ENCODE measurements at regions not wholly inside any gene's neighbourhood (a gene's known extent, or its start where the extent isn't known, plus 50 kb on each side); places are given as distances from the start of the nearest gene placed in this dataset.

GRCh38 chr5:4643960-4644359 lies 496.2 kb upstream of the ADAMTS16 start:
- H3K27me3 Mint-ChIP-seq: no peaks in the 10 kb centered on the region
- H3K4me1 Mint-ChIP-seq: no peaks in the 10 kb centered on the region
- DNase-seq: no peak
- H3K9me3 Mint-ChIP-seq: no peaks in the 10 kb centered on the region
- intact Hi-C loops (cut with micrococcal nuclease): no loop called here
- no peaks in the 10 kb centered on the region for H3K36me3 Mint-ChIP-seq (ENCODE audit: low read depth)
- no peak overlapping the region for H3K27ac Mint-ChIP-seq
- no peak overlapping the region for H3K4me3 Mint-ChIP-seq

- Mint-ChIP-seq H3K4me3 (no peak overlapping the region), H3K27ac (no peak overlapping the region), H3K27me3 (no peaks in the 10 kb centered on the region), H3K9me3 (no peaks in the 10 kb centered on the region), H3K36me3 (ENCODE audit: low read depth) (no peaks in the 10 kb centered on the region), H3K4me1 (no peaks in the 10 kb centered on the region)
- intact Hi-C loops (cut with micrococcal nuclease): no loop called here
- DNase-seq: no peak
These were observed 493.3 kb upstream of the ADAMTS16 start for GRCh38 chr5:4646715-4647375.

GRCh38 chr5:4647955-4648354 lies 492.2 kb upstream of the ADAMTS16 start:
- Mint-ChIP-seq H3K27ac (no peak overlapping the region), H3K4me1 (no peaks in the 10 kb centered on the region), H3K27me3 (no peaks in the 10 kb centered on the region), H3K36me3 (ENCODE audit: low read depth) (no peaks in the 10 kb centered on the region), H3K4me3 (no peak overlapping the region), H3K9me3 (no peaks in the 10 kb centered on the region)
- no peak for DNase-seq
- intact Hi-C loops (cut with micrococcal nuclease): no loop called here

GRCh38 chr5:4651806-4652565 lies 488.1 kb upstream of the ADAMTS16 start:
- no peak for DNase-seq
- Mint-ChIP-seq H3K4me3 (no peak overlapping the region), H3K27me3 (no peaks in the 10 kb centered on the region), H3K27ac (no peak overlapping the region), H3K36me3 (ENCODE audit: low read depth) (no peaks in the 10 kb centered on the region), H3K4me1 (no peaks in the 10 kb centered on the region), H3K9me3 (no peaks in the 10 kb centered on the region)
- intact Hi-C loops (cut with micrococcal nuclease): no loop called here

- no peak for DNase-seq
- no peaks in the 10 kb centered on the region for H3K27me3 Mint-ChIP-seq
- H3K9me3 Mint-ChIP-seq: peaks cover 4% of the 10 kb centered on the region
- no peak overlapping the region for H3K4me3 Mint-ChIP-seq
- intact Hi-C loops (cut with micrococcal nuclease): no loop called here
- H3K36me3 Mint-ChIP-seq (ENCODE audit: low read depth): no peaks in the 10 kb centered on the region
- H3K4me1 Mint-ChIP-seq: no peaks in the 10 kb centered on the region
- H3K27ac Mint-ChIP-seq: no peak overlapping the region
These were observed 486.7 kb upstream of the ADAMTS16 start for GRCh38 chr5:4653475-4653874.

- H3K27me3 Mint-ChIP-seq: no peaks in the 10 kb centered on the region
- H3K4me3 Mint-ChIP-seq: no peak overlapping the region
- peaks cover 14% of the 10 kb centered on the region for H3K9me3 Mint-ChIP-seq
- no peak for DNase-seq
- H3K36me3 Mint-ChIP-seq (ENCODE audit: low read depth): no peaks in the 10 kb centered on the region
- no peaks in the 10 kb centered on the region for H3K4me1 Mint-ChIP-seq
- no peak overlapping the region for H3K27ac Mint-ChIP-seq
- intact Hi-C loops (cut with micrococcal nuclease): no loop called here
These were observed 480.3 kb upstream of the ADAMTS16 start for GRCh38 chr5:4659851-4660250.

- no peak for DNase-seq
- Mint-ChIP-seq H3K4me3 (no peak overlapping the region), H3K9me3 (peaks cover 14% of the 10 kb centered on the region), H3K4me1 (no peaks in the 10 kb centered on the region), H3K27ac (no peak overlapping the region), H3K36me3 (ENCODE audit: low read depth) (no peaks in the 10 kb centered on the region), H3K27me3 (no peaks in the 10 kb centered on the region)
- intact Hi-C loops (cut with micrococcal nuclease): no loop called here
These were observed 478.8 kb upstream of the ADAMTS16 start for GRCh38 chr5:4661326-4661725.

- intact Hi-C loops (cut with micrococcal nuclease): no loop called here
- no peaks in the 10 kb centered on the region for H3K36me3 Mint-ChIP-seq (ENCODE audit: low read depth)
- H3K27ac Mint-ChIP-seq: no peak overlapping the region
- peaks cover 14% of the 10 kb centered on the region for H3K9me3 Mint-ChIP-seq
- DNase-seq: no peak
- H3K4me3 Mint-ChIP-seq: no peak overlapping the region
- H3K4me1 Mint-ChIP-seq: no peaks in the 10 kb centered on the region
- no peaks in the 10 kb centered on the region for H3K27me3 Mint-ChIP-seq
These were observed 478.3 kb upstream of the ADAMTS16 start for GRCh38 chr5:4661836-4662235.

- no peak for DNase-seq
- H3K36me3 Mint-ChIP-seq (ENCODE audit: low read depth): no peaks in the 10 kb centered on the region
- H3K9me3 Mint-ChIP-seq: peaks cover 14% of the 10 kb centered on the region
- H3K27me3 Mint-ChIP-seq: no peaks in the 10 kb centered on the region
- H3K4me3 Mint-ChIP-seq: no peak overlapping the region
- H3K27ac Mint-ChIP-seq: no peak overlapping the region
- intact Hi-C loops (cut with micrococcal nuclease): no loop called here
- no peaks in the 10 kb centered on the region for H3K4me1 Mint-ChIP-seq
These were observed 477.4 kb upstream of the ADAMTS16 start for GRCh38 chr5:4662756-4663155.

- Mint-ChIP-seq H3K27me3 (no peaks in the 10 kb centered on the region), H3K4me3 (no peak overlapping the region), H3K36me3 (ENCODE audit: low read depth) (no peaks in the 10 kb centered on the region), H3K27ac (no peak overlapping the region), H3K4me1 (no peaks in the 10 kb centered on the region), H3K9me3 (peaks cover 4% of the 10 kb centered on the region)
- no peak for DNase-seq
- intact Hi-C loops (cut with micrococcal nuclease): no loop called here
These were observed 474.2 kb upstream of the ADAMTS16 start for GRCh38 chr5:4665911-4666310.

GRCh38 chr5:4674166-4674565 lies 466.0 kb upstream of the ADAMTS16 start:
- Mint-ChIP-seq H3K4me1 (no peaks in the 10 kb centered on the region), H3K36me3 (ENCODE audit: low read depth) (no peaks in the 10 kb centered on the region), H3K4me3 (no peak overlapping the region), H3K27ac (no peak overlapping the region), H3K27me3 (no peaks in the 10 kb centered on the region), H3K9me3 (peaks cover 9% of the 10 kb centered on the region)
- intact Hi-C loops (cut with micrococcal nuclease): no loop called here
- DNase-seq: no peak

- Mint-ChIP-seq H3K4me3 (no peak overlapping the region), H3K36me3 (ENCODE audit: low read depth) (no peaks in the 10 kb centered on the region), H3K27me3 (no peaks in the 10 kb centered on the region), H3K27ac (no peak overlapping the region), H3K4me1 (no peaks in the 10 kb centered on the region), H3K9me3 (peaks cover 15% of the 10 kb centered on the region)
- no peak for DNase-seq
- intact Hi-C loops (cut with micrococcal nuclease): no loop called here
These were observed 463.2 kb upstream of the ADAMTS16 start for GRCh38 chr5:4676934-4677333.

- DNase-seq: no peak
- no peaks in the 10 kb centered on the region for H3K36me3 Mint-ChIP-seq (ENCODE audit: low read depth)
- H3K4me1 Mint-ChIP-seq: no peaks in the 10 kb centered on the region
- H3K27me3 Mint-ChIP-seq: no peaks in the 10 kb centered on the region
- no peak overlapping the region for H3K27ac Mint-ChIP-seq
- intact Hi-C loops (cut with micrococcal nuclease): no loop called here
- no peak overlapping the region for H3K4me3 Mint-ChIP-seq
- peaks cover 21% of the 10 kb centered on the region for H3K9me3 Mint-ChIP-seq
These were observed 455.2 kb upstream of the ADAMTS16 start for GRCh38 chr5:4684946-4685345.

- Mint-ChIP-seq H3K9me3 (peaks cover 3% of the 10 kb centered on the region), H3K27ac (no peak overlapping the region), H3K4me1 (no peaks in the 10 kb centered on the region), H3K27me3 (no peaks in the 10 kb centered on the region), H3K4me3 (no peak overlapping the region), H3K36me3 (ENCODE audit: low read depth) (no peaks in the 10 kb centered on the region)
- no peak for DNase-seq
- intact Hi-C loops (cut with micrococcal nuclease): no loop called here
These were observed 441.5 kb upstream of the ADAMTS16 start for GRCh38 chr5:4698596-4698995.

- peaks cover 3% of the 10 kb centered on the region for H3K9me3 Mint-ChIP-seq
These were observed 440.5 kb upstream of the ADAMTS16 start for GRCh38 chr5:4699592-4699991.

More at GRCh38 chr5:4699592-4699991, 440.5 kb upstream of the ADAMTS16 start:
- H3K27me3 Mint-ChIP-seq: no peaks in the 10 kb centered on the region
- no peaks in the 10 kb centered on the region for H3K36me3 Mint-ChIP-seq (ENCODE audit: low read depth)
- H3K4me1 Mint-ChIP-seq: no peaks in the 10 kb centered on the region
- no peak overlapping the region for H3K4me3 Mint-ChIP-seq
- DNase-seq: no peak
- intact Hi-C loops (cut with micrococcal nuclease): no loop called here
- no peak overlapping the region for H3K27ac Mint-ChIP-seq
